HG03457 (cell line): ENCODE measurements at regions not wholly inside any gene's neighbourhood (a gene's known extent, or its start where the extent isn't known, plus 50 kb on each side); places are given as distances from the start of the nearest gene placed in this dataset.

ENCODE experiments used
- ATAC-seq: cut with Tn5 transposase; IDR thresholded peaks from one replicate; pipeline ENCODE4 v1.9.1; 2021; ENCODE audit warnings: moderate number of reproducible peaks; ENCODE audit not compliant: unreplicated experiment

DNA sequence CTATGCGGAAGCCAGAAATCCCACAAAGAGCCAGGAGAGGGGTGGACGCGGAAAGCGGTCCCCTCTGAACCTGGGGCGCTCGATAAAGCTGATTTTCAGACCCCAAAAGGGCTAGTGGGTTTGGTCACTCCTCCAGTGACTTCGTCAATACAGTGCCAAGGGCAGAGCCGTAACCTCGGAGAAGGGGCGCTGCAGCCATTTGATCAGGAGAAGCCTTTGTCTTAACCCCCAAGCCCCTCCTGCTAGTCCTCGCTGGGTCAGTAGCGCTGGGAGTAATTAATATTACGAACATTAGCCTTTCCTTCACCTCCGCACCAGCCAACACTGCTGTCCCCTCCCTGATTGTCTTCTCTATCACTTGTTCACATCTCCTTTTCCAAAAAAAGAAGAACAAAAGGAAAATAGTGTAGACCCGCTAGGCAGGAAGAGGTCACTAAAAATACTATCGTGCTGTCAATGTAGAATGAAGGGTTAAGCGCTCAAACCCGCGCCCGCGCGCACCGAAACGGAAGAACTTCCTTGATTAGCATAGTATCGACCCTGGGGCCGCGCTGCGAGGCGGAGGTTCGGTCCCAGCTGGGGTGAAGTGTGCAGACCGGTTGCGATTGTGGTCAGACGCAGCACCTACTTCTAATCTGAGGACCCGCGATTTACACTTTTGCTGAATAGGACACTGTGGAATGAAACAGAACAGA lies 63.2 kb upstream of the MAPRE2 start:
- no peak for ATAC-seq

DNA sequence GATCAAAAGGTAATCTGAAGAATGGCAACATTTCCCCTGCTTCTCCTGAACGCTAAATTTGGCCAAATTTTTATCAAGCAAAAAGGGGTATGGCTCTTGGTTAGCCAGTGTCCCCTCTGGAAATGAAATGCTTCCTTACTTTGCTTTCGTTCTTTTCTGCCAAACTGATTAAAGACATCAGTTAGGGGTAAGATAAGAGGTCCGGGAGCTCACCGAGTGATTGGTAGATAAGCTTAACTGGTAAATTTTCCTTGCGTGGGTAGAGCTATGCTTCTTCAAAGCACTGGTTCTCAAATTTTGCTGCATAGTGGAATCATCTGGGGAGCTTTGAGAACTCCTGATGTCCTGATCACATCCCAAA lies 62.7 kb upstream of the MAPRE2 start:
- no peak for ATAC-seq

DNA sequence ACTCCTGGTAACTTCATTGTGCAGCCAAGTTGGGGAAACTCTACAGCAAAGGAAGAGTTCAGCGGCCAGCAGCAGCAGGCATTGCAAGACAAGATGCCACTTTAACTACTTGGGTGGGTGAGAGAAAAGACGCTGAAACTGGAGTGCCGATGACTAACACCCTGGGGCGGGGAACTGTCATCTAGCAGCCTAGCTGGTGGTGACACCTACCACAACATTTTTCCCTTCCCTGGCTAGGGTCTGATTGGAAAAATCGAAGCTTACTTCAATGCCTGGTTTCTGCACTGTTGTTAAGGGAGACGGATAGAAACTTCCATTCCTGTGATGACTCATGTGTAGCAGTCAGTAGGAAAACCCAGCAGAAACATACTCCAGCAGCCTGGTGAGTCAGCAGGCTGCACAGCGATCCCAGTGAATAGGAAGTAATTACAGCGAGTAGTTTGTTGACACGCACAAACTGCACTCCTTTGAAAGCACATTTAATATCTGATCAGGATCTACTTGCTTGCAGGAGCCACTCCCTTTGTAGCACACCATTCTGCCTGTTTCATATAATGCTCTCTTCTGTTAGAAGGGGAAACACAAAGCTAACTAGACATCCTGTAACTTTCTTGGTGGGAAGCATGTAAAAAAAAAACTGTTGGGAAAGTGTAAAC lies 62.1 kb upstream of the MAPRE2 start:
- peak; percentile 35 for ATAC-seq

DNA sequence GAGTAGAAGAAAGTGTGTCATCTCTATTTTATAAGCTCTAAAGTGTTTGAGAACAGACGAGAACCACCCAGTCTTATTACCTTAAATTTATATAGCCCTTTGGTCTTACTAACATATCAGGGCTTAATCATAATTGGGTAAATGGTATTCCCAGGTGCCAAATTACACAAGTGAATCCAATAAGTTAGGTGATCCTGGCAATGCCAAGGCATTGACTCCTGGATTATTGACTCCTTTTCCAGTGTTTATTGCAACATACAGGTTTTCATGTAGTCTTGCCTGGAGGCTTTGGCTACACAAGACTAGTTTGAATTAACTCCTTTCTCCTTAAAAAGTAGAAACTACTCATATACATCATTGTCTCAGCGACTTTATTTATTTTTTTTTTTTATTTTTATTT lies 59.7 kb upstream of the MAPRE2 start:
- no peak for ATAC-seq

DNA sequence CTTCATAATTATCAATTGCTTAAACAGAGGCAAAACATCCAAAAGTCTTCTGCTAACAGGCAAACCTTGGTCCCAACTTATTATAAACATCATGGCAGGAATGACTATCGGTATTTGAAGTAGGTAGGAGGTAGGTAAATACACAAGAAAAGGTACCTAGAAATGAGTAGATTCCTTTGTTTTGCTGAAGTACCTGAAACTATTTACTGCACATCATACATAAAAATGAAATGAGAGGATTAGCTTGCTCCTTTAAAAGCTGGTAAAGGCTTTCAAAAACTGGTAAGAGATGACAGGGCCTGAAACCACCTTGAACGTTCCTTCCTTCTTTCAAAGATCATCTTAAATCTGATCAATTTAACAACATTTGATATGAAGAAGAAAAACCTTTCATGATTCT lies 55.2 kb upstream of the MAPRE2 start:
- no peak for ATAC-seq

DNA sequence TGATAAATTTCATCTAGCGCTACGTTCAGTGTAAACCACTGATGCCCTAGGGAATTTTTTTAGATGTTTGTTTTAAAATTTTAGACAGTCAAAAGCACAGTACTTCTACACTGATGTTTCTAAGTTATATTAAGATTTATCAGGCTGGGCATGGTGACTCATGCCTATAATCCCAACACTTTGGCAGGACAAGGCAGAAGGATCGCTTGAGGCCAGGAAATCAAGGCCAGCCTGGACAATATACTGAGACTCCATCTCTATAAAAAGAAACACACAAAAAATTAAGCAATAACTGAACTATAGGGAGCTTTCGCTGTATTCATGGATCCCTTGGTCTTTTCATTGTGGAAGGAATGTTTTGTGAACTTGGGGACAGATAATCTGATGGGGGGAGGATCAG lies 50.6 kb upstream of the MAPRE2 start:
- no peak for ATAC-seq

DNA sequence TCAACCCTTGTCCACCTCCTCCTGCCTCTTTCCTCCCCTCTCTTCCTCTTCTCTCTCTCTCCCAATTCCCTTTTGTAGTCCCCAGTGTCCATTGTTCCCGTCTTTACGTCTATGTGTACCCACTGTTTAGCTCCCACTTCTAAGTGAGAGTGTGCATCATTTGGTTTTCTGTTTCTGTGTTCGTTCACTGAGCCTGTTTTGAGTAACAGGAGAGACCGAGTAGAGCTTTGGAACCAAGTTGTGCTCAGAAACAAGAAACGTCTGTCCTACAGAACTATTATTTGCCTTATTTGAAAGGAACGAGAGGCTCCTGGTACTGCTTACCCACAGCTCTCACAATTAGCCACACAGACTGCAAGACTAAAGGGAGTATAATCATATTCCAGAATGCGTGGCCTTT lies 50.1 kb upstream of the MAPRE2 start:
- ATAC-seq, result no peak
